NCI-H1436 (cell line): ENCODE measurements at regions not wholly inside any gene's neighbourhood (a gene's known extent, or its start where the extent isn't known, plus 50 kb on each side); places are given as distances from the start of the nearest gene placed in this dataset.
"Not testable (repeated sequence)": the region's sequence is repeated elsewhere in the genome, so short reads cannot be mapped to it uniquely, and the experiment has no call there.

Source experiments
- DNase-seq: peaks from one replicate; lab custom pipeline; 2025; lab: John Stamatoyannopoulos, UW

DNA sequence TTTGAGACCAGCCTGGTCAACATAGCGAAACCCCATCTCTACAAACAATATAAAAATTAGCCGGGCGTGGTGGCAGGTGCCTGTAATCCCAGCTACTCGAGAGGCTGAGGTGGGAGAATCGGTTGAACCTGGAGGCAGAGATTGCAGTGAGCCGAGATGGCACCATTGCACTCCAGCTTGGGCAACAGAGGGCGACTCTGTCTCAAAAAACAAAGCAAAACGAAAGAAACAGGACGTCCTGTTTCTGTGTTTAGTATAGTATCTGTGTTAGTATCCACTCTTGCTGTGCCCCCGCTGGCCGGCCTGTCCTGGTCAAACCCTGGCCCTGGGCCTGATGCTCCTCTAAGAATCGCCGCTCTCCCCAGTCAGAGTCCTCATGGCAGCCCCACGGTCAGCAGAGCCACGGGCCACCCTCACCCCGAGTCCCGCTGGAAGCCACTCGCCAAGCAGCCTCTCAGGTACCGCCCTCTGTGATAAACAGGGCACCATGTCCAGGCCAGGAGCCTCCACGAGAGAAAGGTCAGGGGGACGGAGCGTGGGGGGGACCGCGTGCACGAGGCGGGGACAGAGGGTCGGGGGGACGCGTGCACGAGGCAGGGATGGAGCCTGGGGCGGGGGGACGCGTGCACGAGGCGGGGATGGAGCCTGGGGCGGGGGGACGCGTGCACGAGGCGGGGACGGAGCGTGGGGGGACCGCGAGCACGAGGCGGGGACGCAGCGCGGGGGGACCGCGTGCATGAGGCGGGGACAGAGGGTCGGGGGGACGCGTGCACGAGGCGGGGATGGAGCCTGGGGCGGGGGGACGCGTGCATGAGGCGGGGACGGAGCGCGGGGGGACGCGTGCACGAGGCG lies 384.5 kb downstream of the SMOC2 start:
- no peak for DNase-seq

DNA sequence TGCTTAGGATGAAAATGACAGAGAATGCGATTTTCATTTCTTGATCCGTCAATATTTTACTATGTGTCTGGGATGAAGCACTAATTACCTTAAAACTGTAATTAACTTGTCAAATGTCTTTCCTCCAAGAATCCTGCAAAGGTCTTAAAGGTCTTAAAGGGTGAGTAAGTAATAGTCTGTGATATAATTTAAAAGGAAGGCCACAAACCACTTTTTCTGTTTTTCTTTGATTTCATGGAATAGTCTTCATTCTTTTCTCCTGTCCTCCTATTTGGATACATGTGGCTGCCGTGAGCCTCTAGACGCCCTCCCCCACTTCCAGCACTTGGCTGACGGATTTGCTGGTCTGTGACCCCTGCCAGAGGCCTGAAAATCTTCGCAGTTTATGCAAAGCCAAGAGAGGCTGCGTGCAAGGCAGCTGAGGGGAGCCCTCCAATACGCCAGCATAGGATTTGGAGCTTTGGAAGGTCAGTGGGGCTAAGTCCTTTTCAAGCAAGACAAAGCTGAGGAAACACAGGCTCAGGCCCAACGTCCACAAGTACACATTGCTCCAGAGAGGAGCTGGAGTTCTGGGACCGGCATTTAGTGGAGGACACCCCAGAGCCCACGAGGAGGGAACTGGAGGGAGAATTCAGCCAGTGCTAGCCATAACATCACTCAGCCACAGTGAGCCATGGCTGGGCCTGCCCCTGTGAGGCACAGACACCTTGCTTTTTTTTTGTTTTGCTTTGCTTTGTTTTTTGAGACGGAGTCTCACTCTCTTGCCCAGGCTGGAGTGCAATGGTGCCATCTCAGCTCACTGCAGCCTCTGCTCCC lies 382.6 kb downstream of the SMOC2 start:
- DNase-seq: no peak

DNA sequence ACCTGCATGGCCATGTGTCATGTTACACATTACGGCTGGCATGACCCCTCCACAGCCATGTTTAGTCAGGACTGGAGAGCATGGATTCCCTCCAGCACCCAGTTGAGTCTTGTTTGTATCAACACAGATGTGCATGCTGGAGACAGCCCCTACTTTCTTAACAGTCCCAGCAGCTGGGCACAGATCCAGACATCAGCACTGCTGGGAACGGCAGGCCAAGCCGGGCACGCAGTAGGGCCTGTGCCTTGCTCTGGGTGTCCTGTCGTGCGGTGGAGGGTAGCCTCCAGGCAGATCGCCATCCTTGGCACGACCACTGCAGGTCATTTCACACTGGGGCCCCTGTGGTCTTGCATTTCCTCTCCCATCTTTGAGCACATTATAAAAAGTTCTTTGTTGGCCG lies 381.4 kb downstream of the SMOC2 start:
- DNase-seq: no peak

DNA sequence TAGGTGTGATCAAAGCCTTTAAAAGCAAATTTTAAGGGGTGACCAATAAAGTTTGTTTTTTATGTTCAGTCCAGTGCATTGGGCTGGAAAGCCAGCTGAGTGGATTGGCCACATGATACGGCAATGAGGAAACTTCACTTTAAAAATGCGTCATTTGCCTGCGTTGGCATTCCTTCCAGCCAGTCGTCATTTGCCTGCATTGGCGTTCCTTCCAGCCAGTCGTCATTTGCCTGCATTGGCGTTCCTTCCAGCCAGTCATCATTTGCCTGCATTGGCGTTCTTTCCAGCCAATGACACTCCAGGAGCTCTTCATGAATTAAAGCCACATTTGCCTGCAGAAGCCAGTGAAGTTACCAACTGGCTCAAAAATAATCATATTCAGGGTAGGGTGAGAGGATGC lies 378.6 kb downstream of the SMOC2 start:
- DNase-seq: no peak

DNA sequence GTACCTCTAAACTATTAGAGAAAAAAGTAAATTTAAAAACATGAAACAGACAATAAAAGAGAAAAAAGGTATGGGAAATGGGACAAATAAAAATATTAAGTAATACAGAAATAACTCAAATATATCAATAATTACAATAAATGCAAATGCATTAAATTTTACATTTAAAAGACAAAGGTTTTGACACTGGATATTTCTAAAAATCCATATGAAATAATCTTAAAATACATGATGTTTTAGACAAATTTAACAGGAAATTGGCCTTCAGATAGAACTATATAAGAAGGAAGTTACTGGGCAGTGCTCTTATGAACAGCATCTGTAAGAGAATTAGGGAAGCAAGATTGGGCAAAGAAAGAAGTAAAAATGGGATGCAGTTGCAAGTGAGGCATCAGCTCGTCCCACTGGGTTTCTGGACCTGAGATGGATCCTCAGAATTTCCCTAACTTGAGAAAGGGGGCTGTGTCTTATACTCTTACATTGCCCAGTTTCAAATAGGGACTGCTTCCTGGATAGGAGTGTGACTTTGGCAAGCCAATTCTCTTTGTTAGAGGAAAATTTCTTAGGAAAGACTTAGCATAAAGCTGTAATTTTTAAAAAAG lies 376.7 kb downstream of the SMOC2 start:
- DNase-seq: no peak

DNA sequence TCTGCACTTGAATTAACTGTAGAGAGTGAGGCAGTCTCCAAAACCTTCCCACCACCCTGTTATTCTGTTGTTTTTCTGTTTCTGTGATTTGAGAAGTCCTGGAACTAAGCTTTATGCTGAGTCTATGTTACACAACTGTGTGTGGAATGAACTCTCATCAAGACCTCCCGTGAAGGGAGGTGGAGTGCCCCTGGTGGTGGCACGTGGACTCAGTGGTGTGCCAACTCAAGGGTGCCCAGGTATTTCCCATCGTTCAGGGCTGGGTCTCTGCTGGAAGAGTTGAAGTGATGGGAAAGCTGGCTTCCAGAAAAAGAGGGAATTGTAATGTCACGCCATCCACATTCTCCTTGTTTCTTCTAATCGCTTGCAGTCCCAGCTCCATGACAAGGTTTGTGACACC lies 374.2 kb downstream of the SMOC2 start:
- DNase-seq: no peak

DNA sequence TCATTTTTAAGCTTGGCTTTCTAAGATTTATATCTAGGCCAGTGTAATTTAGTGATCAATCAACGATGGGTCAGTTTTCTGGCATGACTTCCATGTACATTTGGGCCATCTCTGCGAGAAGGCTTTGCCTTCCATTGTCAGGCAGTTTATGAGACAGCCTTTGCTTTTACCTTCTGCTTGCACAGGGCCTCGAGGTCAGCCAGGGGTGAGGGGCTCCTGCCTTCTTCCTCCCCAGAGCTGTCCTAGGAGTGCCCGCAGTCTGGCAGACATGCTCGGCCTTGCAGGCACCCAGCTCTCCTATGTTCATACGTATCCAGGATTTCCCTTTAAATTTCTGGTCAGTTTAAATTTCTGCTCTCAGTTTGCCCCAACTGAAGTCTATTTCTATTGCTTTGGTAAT lies 367.2 kb downstream of the SMOC2 start:
- no peak for DNase-seq

DNA sequence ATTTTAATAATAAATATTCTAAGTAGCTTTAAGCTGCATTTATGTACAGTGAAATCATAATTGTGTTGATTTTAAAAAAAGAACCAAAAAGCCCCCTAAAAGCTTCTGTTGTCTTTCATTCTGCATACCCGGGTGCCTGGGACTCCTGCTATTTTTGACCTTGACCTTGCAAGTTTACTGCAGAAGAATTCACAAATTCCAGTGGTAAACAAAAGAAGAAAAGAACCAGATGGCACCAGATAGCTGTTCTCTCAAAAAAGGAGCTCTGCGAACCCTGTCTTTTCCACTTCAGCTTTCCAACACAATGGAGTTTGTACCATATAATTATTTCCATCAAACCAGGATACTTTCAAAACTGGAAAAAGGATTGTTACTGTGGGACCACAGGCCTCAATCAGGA lies 363.3 kb downstream of the SMOC2 start:
- DNase-seq: no peak

DNA sequence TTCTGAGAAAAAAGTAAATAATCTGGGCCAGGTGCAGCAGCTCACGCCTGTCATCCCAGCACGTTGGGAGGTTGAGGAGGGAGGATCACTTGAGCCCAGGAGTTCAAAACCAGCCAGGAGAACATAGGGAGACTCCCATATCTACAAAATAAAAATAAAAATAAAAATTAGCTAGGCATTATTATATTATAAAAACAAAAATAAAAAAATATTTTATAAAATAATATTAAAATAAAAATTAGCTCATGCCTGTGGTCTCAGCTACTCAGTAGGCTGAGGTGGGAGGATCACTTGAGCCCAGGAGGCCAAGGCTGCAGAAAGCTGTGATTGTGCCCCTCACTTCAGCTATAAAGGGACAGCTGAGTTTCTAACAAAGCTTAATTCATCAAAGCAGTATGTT lies 362.9 kb downstream of the SMOC2 start:
- DNase-seq: no peak

DNA sequence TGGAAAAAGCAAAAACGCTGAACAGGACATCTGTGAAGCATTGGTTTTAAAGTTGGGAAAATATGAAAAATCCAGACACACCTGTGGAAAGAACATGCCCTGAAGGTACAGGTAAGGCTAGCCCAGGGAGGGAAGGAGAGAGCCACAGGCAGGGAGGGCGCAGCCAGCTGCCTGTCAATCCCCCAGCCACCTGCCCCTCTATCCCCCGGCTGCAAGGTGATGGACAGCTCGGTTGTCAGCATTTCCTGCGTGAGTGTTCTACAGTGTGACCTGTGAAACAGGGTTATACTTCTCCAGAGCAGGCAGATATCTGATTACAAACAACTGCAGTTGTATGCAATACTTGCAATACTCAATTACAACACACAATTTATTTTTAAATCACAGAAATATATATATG lies 358.1 kb downstream of the SMOC2 start:
- no peak for DNase-seq

DNA sequence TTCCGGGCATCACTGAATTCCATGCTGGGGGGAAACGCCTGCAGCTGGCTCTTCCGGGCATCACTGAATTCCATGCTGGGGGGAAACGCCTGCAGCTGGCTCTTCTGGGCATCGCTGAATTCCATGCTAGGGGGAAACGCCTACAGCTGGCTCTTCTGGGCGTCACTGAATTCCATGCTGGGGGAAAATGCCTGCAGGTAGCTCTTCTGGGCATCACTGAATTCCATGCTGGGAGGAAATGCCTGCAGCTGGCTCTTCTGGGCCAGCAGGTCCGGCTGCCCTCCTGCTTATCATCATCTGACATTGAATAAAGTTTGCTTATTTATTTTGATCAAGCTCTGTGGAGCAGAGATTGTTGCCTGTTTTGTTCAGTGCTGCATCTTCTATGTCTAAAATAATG lies 355.1 kb downstream of the SMOC2 start:
- no peak for DNase-seq

DNA sequence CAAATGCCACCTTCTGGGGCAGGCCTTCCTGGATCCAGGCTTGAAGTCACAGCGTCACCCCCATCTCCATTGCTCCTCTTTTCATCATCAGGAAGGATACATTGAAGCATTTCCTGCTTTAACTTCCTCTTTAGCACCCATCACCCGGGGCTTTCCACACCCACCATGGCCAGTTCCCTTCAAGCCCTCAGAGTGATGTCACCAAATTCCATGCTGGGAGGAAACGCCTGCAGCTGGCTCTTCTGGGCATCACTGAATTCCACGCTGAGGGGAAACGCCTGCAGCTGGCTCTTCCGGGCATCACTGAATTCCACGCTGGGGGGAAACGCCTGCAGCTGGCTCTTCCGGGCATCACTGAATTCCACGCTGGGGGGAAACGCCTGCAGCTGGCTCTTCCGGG lies 354.6 kb downstream of the SMOC2 start:
- not testable (repeated sequence) for DNase-seq

DNA sequence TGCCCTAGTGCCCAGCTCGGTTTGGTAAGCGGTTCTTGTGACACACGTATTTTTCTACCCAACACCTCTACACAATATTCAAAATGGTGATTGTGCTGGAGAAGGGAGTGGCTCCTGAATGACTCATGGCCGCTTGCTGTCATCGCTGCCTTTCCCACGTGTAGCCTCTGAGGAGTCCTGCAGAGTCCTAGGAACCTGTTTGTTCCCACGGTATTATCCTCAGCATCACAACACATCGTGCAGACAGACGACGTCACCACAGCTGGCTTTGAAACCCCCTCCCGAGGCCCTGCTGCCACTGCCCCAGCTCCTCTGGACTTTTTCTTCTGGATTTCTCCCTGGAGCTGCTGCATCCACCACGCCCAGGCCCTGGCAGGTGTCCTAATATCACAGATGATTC lies 353.5 kb downstream of the SMOC2 start:
- DNase-seq: no peak

DNA sequence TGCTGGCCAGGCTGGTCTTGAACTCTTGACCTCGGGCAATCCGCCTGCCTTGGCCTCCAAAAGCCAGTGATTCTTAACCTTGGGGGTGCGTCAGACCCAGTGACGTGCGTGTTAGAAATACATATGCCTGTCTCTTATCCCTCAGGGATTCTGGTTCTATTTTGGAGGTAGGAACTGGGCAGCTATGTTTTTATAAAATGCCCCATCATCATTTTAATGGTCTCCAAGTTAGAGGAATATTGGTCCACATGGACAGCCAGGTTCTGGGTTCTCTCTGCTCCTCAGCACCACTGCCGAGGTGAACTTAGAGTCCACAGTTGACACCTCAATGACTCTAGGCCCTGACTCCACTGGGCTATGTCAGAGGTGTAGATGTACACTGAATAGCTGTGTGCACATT lies 352.7 kb downstream of the SMOC2 start:
- no peak for DNase-seq

DNA sequence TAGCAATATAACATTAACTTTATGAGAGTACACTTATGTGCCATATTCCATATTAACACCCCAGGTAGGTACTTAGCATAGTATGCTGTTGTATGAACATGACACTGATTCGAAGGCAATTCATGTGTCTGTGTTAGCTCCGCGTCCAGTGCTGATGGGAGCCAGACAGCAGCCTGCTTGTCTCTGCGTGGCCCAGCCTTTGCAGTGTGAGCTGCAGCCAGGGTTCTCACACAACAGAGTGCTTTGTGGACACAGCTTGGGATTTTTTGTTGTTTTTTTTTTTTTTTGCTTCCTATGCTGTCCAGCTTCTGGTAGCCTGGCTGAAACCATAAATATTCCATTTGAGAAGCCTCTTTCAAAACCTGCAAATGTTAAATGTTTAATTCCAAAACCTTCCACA lies 350.9 kb downstream of the SMOC2 start:
- DNase-seq: no peak

DNA sequence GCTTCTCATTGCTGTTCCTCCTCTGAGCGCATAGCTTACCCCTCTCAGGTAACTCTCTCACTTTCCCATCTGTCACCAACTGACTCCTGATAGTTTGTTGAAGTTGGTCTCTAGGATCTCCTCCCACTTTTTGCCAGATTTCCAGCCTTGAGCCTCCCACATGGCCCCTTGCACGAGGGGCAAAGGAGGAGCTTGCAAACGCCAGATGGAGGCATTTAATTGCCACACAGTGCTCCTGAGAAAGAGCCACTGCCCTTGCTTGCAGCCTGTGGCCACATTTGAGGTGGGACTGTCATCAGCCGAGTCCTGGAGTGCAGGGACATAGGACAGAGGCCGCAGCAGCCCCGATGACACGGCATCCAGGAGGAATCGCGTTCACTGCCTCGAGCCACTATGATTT lies 348.7 kb downstream of the SMOC2 start:
- no peak for DNase-seq

DNA sequence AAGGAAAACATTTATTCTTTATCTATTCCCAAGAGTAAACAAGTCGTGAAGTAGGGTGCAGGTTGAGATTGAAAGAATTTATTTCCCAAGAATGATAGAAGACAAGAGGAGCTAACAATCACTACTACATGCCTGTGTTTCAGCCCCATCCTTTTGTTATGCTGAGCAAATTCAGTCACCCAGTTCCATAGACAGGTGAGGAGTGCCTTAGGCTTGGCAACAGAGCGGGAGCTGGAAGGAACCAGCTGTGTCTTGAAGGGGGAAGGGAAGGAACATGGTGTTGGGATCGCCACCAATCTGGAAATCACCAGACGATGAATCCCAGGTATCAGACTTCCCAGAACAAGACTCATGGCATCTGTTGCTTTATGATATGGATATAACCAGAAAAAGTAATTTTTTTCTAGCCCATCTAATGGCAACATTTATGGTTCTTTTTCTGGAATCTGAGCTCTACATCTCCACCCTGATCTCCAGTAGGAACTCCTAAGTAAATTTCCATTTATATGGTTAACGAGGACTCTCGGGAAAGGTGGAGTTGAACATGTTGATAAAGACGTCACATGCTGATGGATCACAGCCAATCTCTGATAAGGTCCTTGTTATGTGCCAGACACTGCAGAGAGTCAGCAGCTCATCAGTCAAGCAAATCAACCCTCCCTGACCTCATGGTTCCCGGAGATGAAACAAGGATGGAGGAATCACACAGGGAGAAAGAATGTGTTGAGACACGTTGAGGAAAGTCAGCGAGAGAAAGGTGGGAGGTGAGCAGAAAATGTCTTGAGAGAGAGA lies 344.9 kb downstream of the SMOC2 start:
- DNase-seq: no peak

DNA sequence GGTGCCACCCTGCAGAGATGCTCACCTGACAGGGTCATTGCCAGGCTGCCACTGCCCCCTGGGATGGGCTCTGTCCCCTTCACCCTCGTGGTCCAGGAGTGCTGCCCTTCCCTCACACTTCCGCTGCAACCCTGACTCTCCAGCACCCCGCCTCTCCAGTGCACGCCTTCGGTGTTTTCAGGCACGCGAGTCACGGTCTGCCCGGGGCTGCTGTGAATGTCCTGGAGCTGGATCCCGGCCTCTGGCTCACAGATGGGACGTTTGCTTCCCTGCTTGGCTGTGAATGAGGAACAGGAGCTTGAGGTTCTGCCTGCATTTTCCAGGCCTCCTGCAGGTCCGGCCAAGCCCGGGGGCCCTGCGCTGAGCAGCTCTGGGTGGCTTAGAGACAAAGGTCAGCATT lies 343.4 kb downstream of the SMOC2 start:
- DNase-seq: no peak

DNA sequence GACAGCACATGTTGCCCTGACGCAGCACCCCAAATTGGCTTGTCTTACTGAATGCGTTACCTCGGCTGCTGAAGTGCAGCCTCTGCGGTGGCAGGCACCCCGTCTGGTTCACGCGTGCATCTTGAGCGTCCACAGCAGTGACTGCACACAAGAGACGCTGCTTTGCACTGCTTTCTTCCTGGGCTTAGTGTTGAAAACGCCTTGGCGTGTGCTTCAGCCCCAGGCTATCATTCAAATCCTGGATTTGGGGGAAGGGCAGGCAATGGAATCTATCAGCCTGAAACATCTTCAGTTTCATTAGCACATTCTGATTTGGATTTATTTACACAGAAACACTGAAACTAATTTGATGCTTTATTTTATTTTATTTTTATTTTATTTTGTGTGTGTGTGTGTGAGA lies 342.7 kb downstream of the SMOC2 start:
- no peak for DNase-seq

DNA sequence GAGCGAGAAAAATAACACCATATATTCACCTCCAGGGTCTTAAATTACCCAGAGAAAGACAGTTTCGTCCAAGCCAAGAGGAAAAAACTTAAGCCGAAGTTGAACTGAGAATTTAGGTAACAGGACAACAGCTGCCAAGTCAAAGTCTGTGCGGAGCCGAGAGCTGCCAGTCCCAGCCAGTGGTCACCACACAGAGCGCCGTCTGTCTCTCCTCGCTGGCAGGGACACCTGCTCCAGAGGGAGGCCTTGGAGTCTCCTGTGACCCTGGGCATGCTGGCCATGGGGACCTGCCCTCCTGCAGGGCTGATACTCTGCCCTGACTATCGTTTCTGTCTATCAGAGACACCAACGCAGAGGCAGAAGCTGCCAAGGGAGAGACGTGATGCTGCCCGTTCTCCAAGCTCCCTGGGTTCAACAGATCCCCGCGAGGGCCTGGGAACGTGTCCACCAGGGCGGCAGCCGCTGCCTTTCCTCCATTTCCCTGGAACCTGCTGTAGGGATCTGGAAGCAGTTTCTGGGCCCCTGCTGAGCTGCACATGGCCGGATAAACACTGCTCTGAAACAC lies 341.3 kb downstream of the SMOC2 start:
- DNase-seq: no peak

DNA sequence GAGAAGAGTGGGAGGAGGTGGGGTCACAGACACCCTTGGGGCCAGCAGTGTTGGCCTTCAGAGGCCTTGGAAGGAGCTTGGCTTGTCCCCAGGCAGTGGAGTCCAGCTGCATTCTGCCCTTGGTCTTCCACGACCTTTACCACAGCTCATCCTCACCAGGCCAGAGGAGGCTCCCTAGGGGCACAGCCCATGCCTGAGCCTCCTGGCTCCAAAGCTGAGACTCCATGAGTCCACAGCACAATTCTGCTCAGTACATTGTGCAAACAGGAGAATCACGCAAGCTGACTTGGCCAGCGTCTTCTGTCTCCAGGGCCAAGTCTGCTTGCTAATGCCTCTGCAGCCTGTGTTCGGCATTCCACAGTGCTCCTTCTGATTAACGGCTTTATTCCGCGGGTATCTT lies 337.2 kb downstream of the SMOC2 start:
- no peak for DNase-seq

DNA sequence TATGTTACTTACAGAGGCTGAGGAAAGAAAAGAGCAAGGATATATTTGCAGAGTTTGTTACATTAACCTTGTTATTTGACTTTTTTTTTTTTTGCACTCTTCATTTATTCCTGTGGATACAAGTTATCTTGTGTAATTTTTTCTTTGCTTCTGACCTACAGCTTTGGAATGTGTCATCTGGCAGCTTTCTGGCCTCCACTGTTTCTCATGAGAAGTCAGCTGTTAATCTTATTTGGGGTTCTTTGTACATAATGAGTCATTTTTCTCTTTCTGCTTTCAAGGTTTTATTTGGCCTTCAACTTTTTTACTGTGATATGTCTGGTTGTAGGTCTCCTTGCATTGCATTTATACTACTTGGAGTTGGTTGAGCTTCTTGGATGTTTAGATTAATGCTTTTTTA lies 333.4 kb downstream of the SMOC2 start:
- no peak for DNase-seq
